ENCODE measurements at regions not wholly inside any gene's neighbourhood (a gene's known extent, or its start where the extent isn't known, plus 50 kb on each side); places are given as distances from the start of the nearest gene placed in this dataset.
A peak's percentile ranks its signal among the peaks of the same experiment; 100 is the strongest.

DNA sequence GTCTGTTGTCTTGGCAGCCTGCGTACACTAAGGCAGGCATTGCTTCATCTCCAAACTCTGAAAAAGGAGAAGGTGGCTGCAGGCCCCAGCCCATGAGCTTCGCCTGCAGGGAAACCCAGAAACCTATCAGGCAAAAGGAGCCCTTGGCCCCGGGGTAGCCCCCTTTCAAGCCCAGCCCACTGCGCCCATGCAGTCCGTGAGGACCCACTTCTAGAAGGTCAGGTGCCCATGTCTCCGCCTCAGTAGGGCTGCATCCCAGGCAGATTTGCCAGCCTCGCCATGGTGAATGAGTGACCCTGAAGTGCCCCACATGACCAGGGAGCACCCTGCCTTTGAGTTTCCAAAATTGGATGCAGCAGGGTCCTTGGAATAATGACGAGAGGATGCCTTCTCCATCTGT, 1158.4 kb downstream of the BRD1 start:
- FAIRE-seq (no peak), DNase-seq (ENCODE audit: low spot score) (no peak)

DNA sequence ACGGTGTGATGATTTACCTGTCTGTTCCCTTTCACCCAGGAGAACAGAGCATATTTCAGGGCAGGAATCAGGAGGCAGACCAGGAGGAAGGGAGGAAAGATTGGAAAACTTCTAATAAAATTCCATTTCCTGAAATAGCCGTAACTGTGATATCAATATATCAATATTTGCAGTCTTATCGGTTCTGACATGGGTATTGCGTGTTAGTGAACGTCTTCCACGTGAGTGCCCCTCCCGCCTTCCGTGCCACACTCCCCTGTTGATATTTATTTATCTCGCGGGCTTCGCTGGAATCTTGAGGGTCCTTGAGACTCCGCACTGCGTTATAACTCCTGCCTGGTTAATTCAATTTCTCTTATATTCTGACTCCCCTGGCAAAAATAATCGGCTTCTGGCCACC, 1160.4 kb downstream of the BRD1 start:
- no peak for FAIRE-seq

DNA sequence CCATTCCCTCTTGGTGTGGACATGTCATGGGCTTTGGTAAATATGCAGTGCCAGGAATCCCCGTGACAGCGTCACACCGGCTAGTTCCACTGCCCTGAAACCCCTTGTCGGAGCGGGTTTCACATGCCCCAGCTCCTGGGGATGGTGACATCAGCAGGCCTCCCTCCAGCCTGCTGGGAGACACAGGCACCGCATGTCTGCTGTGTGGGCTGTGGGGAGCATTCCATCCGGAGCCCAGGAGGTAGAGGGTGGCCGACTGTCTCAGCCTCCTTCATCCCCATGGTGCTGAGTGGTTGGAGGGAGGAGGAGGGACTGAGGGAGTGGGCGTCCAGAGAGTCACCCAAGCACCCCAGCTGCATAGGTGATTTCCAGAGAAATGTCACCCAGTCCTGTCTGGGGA, 1161.1 kb downstream of the BRD1 start:
- FAIRE-seq (no peak), DNase-seq (ENCODE audit: low spot score) (no peak)

More for the DNA sequence above, 1160.4 kb downstream of the BRD1 start:
- DNase-seq (ENCODE audit: low spot score): no peak

- FAIRE-seq (no peak), DNase-seq (ENCODE audit: low spot score) (no peak)
Observed at GRCh38 chr22:48665311-48665995, 1162.2 kb downstream of the BRD1 start.

GRCh38 chr22:48664586-48664985, 1163.1 kb downstream of the BRD1 start:
- FAIRE-seq: no peak

GRCh38 chr22:48663297-48663696, 1164.4 kb downstream of the BRD1 start:
- FAIRE-seq: no peak
- DNase-seq (ENCODE audit: low spot score): no peak

More at GRCh38 chr22:48664586-48664985, 1163.1 kb downstream of the BRD1 start:
- DNase-seq (ENCODE audit: low spot score): no peak

GRCh38 chr22:48662476-48663135, 1165.1 kb downstream of the BRD1 start:
- DNase-seq (ENCODE audit: low spot score) (no peak), FAIRE-seq (no peak)

DNA sequence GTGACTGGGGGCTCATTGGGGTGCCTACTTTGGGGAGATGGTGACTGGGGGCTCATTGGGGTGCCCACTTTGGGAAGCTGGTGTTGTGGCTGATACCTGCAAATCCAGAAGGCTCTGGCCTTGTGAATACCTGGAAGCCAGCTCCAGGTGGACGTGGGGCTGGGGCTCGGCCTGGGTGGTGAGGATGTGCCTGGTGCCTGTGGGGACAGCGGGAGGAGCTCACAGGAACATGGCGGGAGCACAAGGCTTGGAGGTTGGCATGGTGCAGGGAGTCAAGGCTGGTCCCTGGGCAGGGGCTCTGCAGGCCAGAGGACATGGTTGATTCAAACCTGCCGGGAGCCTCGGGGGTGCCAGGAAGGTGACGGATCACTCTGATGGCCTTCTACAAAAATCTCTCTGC, 1165.7 kb downstream of the BRD1 start:
- DNase-seq (ENCODE audit: low spot score) (no peak), FAIRE-seq (no peak)

DNA sequence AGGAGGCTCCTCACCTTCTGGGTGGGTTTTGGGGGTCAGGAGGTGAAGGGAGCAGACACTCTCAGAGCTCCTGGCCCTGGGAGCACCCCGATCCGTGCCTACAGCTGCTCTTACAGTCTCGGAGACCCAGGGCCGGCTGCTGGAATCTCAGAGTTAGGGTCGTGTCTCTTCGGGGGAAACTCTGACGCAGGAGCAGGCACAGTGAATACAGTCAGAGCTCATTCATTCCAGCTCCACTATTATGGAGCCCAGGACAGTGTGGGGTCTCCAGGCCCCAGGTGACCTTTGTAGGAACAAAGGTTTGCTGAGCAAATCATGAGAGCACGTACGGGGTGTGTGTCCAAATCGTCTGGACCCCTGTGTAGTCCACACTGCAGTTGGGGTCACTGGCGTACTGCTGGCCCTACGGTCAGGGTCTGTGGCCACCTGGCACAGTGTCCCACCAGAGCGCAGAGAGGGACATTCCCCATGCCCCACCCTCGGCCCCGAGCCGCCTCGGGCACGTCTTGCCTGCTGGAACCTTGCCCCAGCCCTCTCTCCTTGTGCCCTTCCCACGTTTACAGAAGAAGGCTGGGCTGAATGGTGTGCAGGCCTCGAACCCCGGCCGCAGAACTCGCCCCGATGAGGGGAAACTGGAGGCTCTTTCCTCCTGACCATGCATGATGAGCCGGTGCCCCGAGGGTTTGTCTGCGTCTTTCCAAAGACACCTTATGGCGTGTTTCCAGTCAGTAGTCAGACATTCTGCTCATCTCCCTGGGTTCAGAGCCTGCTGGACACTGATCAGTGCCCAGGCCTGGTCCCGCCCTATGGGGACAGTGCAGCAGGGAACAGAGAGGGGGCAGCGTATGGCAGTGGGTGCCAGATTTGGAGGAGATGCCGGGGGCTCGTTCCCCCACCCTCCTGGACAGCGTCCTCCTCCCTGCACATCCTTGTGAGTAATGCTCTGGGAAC, 1166.6 kb downstream of the BRD1 start:
- DNase-seq (ENCODE audit: low spot score): no peak
- no peak for FAIRE-seq

DNA sequence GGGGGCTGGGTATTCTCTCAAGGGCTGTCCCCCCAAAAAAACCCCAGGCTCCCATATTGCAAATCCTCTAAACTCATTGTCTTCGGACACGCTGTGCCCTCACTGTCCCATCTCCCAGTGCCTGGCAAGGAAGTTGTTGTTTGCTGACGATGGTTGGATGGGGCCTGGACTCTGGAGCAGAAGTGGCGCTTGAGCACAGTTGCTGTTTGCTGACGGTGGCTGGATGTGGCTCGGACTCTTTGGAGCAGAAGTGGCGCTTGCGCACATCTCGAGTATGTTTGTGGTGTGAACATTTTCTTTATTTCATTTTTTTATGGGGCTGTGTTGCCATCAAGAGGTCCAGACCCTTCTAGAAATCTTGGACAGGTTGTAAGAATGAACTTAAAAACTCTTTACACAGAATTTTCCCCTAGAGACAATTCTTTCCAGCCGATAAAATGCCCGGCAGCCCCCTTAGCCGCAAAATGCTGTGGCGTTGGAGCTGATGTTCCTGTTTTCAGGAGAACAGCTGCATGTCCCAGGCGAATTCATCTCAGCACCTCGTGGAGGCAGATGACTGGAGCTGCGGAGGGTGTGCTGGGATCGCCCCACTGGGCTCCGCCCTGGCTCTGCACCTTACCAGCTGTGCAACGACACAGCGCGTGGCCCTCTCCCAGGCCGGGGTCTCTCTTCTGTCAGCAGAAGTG, 1167.4 kb downstream of the BRD1 start:
- DNase-seq (ENCODE audit: low spot score) (no peak), FAIRE-seq (no peak)

DNA sequence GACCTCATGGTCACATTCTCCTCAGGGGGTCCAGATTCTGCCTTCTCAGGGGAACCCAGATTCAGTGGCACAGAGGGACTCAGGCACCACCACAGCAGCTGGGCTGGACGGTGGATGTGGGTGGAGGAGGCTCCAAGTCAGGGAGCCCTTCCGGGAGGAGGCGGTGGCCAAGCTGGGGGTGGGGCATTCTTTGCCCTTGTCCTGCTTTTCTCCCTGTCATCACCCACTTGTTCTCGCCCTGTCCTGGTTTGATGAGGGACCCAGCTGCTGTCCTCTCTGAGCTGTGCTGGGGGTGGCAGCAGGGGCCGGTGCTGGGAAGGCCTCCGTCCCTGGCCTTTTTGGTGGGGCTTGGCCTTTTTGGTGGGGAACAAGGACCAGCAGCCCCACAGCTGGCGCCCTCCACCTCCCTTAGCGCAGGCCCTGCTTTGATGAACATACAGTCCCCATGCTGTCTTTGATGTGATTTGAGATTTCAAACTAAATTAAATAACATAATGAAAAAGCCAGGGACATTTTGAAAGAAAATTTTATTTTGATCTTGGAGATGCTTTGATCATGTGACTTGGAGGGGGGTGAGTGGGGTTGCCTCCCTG, 1168.2 kb downstream of the BRD1 start:
- FAIRE-seq (no peak), DNase-seq (ENCODE audit: low spot score) (no peak)

GRCh38 chr22:48658871-48659270, 1168.8 kb downstream of the BRD1 start:
- no peak for FAIRE-seq
- no peak for DNase-seq (ENCODE audit: low spot score)

DNA sequence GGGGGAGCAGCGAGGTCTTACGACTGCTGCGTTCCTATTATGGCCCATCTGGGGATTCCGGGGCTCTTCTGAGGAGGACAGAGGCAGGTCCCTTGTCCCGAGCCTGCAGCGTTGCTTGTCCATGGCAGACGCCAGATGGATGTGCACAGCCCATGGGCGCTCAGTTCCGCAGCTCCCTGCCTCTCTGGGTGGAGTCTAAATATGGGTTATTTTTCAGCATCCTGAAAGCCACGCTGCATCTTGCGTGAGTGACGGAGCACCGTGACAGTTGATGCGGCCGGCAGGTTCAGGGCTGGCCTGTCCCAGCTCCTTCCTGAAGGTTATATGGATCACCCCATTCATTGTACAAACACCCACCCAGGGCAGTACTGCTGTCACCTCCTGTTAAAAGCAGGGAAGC, 1169.4 kb downstream of the BRD1 start:
- FAIRE-seq (no peak), DNase-seq (ENCODE audit: low spot score) (no peak)

DNA sequence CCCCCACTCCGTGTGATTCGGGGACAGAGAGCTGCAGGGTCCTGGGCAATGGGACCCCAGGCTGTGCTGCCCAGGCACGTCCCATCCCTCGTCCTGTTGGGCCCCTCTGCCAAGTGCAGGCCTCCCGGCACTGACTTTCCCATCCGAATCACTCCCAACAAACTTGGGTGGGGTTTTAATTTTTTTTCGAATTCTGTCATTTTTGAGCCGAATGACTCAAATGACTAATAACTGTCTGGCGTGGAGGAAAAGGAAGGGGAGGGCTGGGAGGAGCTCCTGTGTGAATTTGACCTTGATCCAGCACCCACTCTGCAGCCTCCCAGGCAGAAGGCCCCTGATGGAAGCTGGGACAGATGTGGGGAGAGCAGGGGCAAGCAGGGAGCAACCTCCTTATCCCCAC, 1173.2 kb downstream of the BRD1 start:
- FAIRE-seq (no peak), DNase-seq (ENCODE audit: low spot score) (peak; percentile 75)

DNA sequence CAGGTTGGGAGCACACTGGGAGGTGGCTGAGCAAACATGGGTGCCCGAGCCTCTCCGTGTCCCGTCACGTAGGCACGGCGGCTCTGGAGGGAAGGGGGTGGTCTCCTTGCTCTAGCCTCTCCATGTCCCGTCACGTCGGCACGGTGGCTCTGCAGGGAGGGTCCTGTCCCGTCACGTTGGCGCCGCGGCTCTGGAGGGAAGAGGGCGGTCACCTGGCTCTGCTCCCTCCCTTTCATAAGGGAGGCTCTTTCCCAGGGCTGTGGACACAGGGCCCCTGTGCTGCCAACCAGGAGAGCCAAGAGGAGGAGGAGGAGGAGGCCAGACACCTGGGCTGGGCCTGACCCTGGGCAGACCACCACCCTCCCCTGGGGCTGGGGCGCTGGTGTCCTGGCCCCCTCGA, 1173.7 kb downstream of the BRD1 start:
- no peak for FAIRE-seq
- DNase-seq (ENCODE audit: low spot score): no peak

- peak; percentile 13 for FAIRE-seq
- no peak for DNase-seq (ENCODE audit: low spot score)
Observed at GRCh38 chr22:48653306-48653705, 1174.4 kb downstream of the BRD1 start.

DNA sequence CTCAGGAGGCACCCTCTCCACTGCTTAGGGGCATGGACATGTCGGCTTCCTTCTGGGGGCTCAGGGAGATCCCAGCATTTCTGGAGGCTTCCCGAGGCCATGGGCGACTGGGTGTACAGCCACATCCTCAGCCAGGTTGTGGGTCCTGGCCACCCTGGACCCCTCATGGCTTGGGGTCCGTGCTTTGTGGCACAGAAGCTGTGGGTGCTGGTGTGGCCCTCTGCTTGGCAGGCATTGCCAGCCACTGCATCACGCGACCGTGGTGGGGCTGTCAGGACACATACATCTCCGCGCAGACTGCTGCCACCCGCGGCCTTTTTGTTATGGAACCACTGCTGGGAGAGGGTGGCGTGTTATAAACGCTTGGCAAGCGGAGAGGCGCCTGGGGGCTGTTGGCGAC, 1174.9 kb downstream of the BRD1 start:
- FAIRE-seq (no peak), DNase-seq (ENCODE audit: low spot score) (no peak)

- DNase-seq (ENCODE audit: low spot score): peak; percentile 58
- FAIRE-seq: no peak
Observed at GRCh38 chr22:48651981-48652538, 1175.6 kb downstream of the BRD1 start.

- peak; percentile 48 for DNase-seq (ENCODE audit: low spot score)
- FAIRE-seq: no peak
Observed at GRCh38 chr22:48651036-48651890, 1176.4 kb downstream of the BRD1 start.
